Pons (tissue), 1 donor: ENCODE measurements at regions not wholly inside any gene's neighbourhood (a gene's known extent, or its start where the extent isn't known, plus 50 kb on each side); places are given as distances from the start of the nearest gene placed in this dataset.
A peak's percentile ranks its signal among the peaks of the same experiment; 100 is the strongest.

Source experiments
- DNase-seq: peaks from one replicate; pipeline ENCODE4 v3.0.0-alpha.2; 2016; ENCODE audit warnings: low spot score

- DNase-seq, result no peak
Measured at GRCh38 chr4:186934244-186934643, 210.6 kb upstream of the FAT1 start.

GRCh38 chr4:186934841-186935443 is 211.3 kb upstream of the FAT1 start:
- DNase-seq, result no peak

DNA sequence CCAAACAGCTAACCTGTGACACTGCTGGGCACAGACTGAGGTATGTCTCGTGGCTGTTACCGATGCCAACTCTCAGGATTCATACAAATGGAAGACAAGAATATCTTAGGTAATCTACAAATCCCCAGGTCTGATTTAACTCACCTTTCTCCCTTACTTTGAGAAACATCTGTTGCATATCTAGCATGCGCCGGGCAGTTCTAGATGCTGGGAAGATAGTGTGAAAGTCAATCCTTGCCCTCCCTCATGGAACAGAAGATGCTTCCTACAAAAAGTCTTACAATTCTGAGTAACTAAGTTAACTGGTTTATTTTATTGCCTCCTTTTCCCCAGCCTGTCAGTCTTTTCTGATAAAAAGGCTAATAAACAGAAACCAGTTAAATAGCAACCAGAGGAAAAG is 212.2 kb upstream of the FAT1 start:
- no peak for DNase-seq

DNA sequence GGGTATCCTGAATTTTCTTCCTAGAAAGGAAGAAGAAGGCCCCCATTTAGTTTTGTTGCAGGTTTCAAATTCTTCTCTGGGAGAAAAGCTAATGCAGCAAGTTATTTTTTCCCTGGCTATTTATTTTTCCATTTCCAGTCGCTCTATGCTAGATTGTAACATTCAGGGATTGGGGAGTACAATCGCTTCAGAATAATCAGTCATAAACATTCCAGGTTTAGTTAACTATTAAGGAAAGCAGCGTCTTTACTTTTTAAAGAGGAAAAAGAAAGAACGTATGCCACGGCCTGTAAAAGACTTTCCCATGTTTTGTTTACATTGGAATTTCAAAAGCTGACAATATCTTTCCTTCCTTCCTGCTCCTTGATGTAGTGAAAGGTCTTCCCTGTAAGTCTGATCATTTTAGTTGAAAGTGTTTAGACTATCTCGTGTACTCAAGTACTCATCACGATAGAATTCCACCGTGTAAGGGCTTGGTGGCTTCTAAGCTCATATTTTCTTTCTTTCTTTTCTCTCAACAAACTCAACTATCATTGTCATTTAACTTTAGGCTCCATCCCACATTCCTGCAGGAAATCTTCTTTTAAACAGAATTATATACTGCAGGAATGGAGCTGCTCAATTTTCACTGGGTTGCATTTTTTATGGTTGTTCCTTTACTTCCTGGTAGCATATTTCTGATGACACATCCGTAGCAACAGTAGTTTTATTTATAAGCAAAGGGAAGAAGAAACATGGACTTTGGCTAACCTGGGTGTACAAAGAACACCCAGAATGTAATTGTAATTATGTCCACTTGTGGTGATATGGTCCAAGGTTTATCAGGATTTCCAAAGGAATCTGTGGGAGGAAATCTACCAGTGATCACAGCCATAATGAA is 213.1 kb upstream of the FAT1 start:
- no peak for DNase-seq

- no peak for DNase-seq
Measured at GRCh38 chr4:186939226-186939625, 215.6 kb upstream of the FAT1 start.

DNA sequence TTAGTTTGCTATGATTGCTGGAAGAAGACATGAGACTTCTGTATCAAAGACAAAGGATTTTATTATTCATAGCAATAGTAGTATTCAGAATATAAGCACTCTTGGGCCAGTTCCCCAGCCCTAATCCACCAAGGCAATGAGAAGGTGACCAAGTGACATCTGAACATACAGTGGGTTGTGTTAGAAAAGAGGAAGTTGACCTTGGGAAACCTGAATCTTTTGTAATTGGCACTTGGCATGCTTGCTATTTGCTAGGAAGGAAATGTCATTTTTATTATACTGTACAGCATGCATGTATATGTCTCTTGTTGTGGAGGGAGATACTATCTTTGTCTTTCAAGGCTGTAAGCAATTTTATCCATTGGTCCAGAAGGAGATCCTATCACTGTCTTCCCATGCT is 216.1 kb upstream of the FAT1 start:
- DNase-seq, result no peak

DNA sequence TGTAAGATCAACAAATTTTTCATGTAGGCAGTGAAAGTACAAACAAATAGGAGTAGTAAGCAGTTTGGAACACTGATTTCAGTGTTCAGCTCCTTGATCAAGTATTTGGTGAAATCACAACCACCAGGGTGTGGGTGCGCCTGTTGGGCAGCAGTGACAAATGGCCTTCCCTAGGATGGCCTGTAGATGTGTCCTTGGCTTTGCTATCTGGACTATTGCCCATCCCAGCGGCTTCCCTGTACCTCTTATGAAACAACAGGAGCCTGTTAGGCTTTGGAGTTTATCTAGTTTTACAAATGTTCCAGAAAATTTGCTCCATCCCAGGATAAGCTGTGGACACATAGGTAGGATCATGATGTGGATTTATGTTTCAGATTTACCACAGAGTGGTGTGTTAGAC is 216.8 kb upstream of the FAT1 start:
- no peak for DNase-seq

- peak; percentile 12 for DNase-seq
Measured at GRCh38 chr4:186942758-186943377, 219.2 kb upstream of the FAT1 start.

DNA sequence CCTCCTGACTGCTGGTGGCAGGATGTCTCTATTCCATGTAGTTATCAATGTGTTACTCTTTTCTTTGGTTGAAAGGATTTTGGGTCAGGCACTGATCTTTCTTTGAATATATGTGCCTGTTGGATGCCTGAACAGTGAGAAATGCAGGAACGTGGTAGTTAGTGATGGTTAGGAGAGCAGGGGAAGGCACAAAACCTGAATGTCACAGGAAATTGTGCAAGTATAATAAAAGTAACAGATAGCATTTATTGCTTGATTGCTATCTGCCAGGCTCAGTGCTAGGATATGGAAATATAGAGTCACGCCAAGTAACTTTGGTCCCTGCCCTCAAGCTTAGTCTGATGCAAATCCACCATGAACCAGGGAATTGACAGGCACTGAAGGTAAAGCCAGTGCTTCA is 219.8 kb upstream of the FAT1 start:
- DNase-seq, result no peak

GRCh38 chr4:186946136-186946535 is 222.5 kb upstream of the FAT1 start:
- DNase-seq, result no peak

GRCh38 chr4:186946682-186947294 is 223.1 kb upstream of the FAT1 start:
- DNase-seq, result no peak

GRCh38 chr4:186948361-186949242 is 224.9 kb upstream of the FAT1 start:
- no peak for DNase-seq

DNA sequence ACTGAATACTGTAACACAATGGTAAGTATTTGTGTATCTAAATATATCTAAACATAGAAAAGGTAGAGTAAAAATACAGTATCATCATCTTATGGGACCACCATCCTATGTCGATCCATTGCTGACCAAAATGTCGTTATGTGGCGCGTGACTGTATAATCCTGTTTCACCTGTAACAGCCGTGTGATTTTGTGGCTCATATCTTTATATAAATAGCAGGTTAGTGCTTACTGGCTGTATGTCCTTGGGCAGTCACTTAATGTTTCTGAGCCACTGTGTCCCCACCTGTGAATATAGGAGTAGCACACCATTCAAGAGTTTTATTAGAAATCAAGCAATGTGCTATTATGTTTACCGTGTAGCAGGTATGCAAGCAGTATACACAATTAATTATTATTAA is 226.2 kb upstream of the FAT1 start:
- no peak for DNase-seq

GRCh38 chr4:186952709-186953108 is 229.1 kb upstream of the FAT1 start:
- no peak for DNase-seq

GRCh38 chr4:186953599-186954260 is 230.1 kb upstream of the FAT1 start:
- no peak for DNase-seq

GRCh38 chr4:186954509-186954908 is 230.9 kb upstream of the FAT1 start:
- no peak for DNase-seq

- no peak for DNase-seq
Measured at GRCh38 chr4:186954956-186955355, 231.3 kb upstream of the FAT1 start.

GRCh38 chr4:186957952-186958555 is 234.4 kb upstream of the FAT1 start:
- DNase-seq, result no peak

DNA sequence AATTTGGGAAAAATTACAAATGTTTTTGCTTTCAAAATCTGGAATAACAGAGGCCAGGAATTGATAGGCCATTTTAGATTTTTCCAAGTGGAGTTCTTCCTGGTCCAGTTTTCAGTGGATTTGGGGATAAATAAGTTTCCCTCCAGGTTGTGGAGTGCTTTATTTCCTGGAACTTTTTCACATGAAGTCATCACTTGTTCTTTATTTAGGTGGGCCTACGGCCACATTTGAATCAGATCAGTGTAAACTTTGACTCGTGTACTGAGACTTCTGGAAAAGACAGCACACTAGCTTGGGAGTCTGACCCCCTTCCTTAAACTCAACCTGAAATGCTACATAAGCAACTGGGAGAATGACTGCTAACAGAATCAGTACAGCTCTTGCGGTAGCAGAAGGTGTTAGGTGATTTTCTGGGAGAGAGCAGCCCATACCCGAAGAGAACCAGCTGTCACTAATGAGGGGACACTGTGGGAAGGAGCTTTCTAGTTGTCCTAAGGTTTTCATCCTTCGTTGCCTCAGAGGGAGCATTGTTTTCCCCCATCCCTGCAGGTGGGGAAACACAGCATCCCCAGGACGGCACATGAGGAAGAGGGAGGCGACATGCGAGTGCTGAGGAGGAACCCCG is 235.2 kb upstream of the FAT1 start:
- no peak for DNase-seq
